ENCODE measurements at regions not wholly inside any gene's neighbourhood (a gene's known extent, or its start where the extent isn't known, plus 50 kb on each side); places are given as distances from the start of the nearest gene placed in this dataset.

DNA sequence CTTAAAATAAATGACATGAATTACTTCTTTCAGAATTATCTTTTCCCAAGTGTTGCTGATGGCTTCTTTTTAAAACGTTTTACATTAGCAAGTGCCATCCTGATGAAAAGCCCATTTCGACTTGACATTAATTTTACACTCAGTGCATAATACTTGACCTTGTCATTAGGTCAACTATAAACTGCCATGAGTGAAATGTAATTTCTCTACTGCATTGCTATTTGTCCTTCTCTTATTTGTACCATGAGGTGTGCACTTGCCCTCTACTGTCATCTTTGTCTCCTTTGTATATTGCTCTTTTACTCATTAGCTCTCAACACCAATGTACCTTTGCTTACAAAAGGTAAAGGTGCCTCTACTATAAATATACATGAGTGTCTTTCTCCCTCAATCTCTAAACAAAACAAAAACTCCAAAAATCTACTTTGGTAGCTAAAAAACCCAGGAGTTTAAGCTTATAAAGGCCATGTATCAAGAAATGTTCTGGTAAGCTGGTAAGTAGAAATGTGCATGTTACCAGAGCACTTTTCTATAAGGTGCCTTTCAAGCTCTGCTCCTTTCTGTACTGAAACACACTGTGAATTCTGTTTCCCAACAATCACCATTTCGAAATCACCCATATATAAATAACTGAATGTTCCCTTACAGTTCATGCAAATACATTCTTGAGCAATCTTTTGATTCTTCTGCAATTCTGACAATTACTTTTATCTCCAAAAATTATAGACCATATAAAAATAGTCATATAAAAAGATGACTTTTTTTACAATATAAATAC is 351.4 kb downstream of the SLITRK5 start:
- 4% methylated on average over 3 of the region's 3 CpGs for WGBS (ENCODE audit: insufficient coverage, low coverage, missing lambda C conversion rate)

More for the DNA sequence above, 351.4 kb downstream of the SLITRK5 start:
- TF ChIP-seq ZNF589 (CRISPR knock-in tag; IDR thresholded peaks at IDR 0.05; ENCODE audit: low read depth) (no peak), NFIX (CRISPR knock-in tag; IDR thresholded peaks at IDR 0.05; ENCODE audit: low read depth) (no peak), EHMT2 (IDR thresholded peaks at IDR 0.05) (no peak), ZNF280B (CRISPR knock-in tag; IDR thresholded peaks at IDR 0.05) (no peak), ZNF444 (CRISPR knock-in tag; IDR thresholded peaks at IDR 0.05) (no peak), SETDB1 (IDR thresholded peaks at IDR 0.05; ENCODE audit: low read length) (no peak), RBFOX2 (IDR thresholded peaks at IDR 0.05; ENCODE audit: low read depth, low read length) (no peak), CBFA2T3 (IDR thresholded peaks at IDR 0.05) (no peak), C11orf30 (IDR thresholded peaks at IDR 0.05; ENCODE audit: low read depth) (no peak)
- TF ChIP-seq, protein P1, sequence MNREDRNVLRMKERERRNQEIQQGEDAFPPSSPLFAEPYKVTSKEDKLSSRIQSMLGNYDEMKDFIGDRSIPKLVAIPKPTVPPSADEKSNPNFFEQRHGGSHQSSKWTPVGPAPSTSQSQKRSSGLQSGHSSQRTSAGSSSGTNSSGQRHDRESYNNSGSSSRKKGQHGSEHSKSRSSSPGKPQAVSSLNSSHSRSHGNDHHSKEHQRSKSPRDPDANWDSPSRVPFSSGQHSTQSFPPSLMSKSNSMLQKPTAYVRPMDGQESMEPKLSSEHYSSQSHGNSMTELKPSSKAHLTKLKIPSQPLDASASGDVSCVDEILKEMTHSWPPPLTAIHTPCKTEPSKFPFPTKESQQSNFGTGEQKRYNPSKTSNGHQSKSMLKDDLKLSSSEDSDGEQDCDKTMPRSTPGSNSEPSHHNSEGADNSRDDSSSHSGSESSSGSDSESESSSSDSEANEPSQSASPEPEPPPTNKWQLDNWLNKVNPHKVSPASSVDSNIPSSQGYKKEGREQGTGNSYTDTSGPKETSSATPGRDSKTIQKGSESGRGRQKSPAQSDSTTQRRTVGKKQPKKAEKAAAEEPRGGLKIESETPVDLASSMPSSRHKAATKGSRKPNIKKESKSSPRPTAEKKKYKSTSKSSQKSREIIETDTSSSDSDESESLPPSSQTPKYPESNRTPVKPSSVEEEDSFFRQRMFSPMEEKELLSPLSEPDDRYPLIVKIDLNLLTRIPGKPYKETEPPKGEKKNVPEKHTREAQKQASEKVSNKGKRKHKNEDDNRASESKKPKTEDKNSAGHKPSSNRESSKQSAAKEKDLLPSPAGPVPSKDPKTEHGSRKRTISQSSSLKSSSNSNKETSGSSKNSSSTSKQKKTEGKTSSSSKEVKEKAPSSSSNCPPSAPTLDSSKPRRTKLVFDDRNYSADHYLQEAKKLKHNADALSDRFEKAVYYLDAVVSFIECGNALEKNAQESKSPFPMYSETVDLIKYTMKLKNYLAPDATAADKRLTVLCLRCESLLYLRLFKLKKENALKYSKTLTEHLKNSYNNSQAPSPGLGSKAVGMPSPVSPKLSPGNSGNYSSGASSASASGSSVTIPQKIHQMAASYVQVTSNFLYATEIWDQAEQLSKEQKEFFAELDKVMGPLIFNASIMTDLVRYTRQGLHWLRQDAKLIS (CRISPR knock-in tag; IDR thresholded peaks at IDR 0.05) = no peak
- TF ChIP-seq, protein P2, sequence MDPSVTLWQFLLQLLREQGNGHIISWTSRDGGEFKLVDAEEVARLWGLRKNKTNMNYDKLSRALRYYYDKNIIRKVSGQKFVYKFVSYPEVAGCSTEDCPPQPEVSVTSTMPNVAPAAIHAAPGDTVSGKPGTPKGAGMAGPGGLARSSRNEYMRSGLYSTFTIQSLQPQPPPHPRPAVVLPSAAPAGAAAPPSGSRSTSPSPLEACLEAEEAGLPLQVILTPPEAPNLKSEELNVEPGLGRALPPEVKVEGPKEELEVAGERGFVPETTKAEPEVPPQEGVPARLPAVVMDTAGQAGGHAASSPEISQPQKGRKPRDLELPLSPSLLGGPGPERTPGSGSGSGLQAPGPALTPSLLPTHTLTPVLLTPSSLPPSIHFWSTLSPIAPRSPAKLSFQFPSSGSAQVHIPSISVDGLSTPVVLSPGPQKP (CRISPR knock-in tag; IDR thresholded peaks at IDR 0.05) = no peak
- H3K4me2 ChIP-seq (ENCODE audit: insufficient read depth, low read length) = no peak overlapping the region
- no peaks in the 10 kb centered on the region for H3K79me2 ChIP-seq (ENCODE audit: control insufficient read depth, insufficient read depth, low read length)
- ChIA-PET POLR2A (no interaction called here), CTCF (ENCODE audit: low intra/inter-chr PET ratio) (no interaction called here)
- no peaks in the 10 kb centered on the region for H3K9me3 ChIP-seq (replicated peaks; ENCODE audit: control insufficient read depth, insufficient read depth, low read depth, low read length)
- H3K36me3 ChIP-seq (ENCODE audit: control insufficient read depth, insufficient read depth, low read length) = no peaks in the 10 kb centered on the region
- FAIRE-seq (no peak), DNase-seq (ENCODE audit: extremely low read depth in 1 of 4, low spot score in 3 of 4) (no peak), ATAC-seq (no peak)
- H3K4me1 ChIP-seq (replicated peaks in 1 of 2; ENCODE audit: control insufficient read depth in 2 of 2, insufficient read depth in 2 of 2, low read length in 2 of 2) = no peaks in the 10 kb centered on the region
- no peak overlapping the region for H3K4me3 ChIP-seq
- no peak overlapping the region for H3K9ac ChIP-seq (ENCODE audit: insufficient read depth in 1 of 2, low read depth in 2 of 2, low read length in 2 of 2)
- in situ Hi-C loops (cut with MboI) (no loop called here), intact Hi-C loops (cut with micrococcal nuclease) (no loop called here)
- H3K27me3 ChIP-seq (ENCODE audit: control insufficient read depth in 2 of 2, insufficient read depth in 2 of 2, low read length in 2 of 2) = no peaks in the 10 kb centered on the region
- BruUV-seq (replicated peaks) = no TSS peak
- H3K27ac ChIP-seq (ENCODE audit: extremely low read depth, low read depth, low read length) = no peak overlapping the region
- no peak overlapping the region for H2AFZ ChIP-seq (ENCODE audit: low read depth, low read length)
- no peaks in the 10 kb centered on the region for H3K9me1 ChIP-seq (ENCODE audit: control insufficient read depth, insufficient read depth, low read length)
- H4K20me1 ChIP-seq (replicated peaks; ENCODE audit: control insufficient read depth, insufficient read depth, low read length) = no peaks in the 10 kb centered on the region

Data from K562 (cell line).